ENCODE measurements at regions not wholly inside any gene's neighbourhood (a gene's known extent, or its start where the extent isn't known, plus 50 kb on each side); places are given as distances from the start of the nearest gene placed in this dataset.
"Not testable (repeated sequence)": the region's sequence is repeated elsewhere in the genome, so short reads cannot be mapped to it uniquely, and the experiment has no call there.

DNA sequence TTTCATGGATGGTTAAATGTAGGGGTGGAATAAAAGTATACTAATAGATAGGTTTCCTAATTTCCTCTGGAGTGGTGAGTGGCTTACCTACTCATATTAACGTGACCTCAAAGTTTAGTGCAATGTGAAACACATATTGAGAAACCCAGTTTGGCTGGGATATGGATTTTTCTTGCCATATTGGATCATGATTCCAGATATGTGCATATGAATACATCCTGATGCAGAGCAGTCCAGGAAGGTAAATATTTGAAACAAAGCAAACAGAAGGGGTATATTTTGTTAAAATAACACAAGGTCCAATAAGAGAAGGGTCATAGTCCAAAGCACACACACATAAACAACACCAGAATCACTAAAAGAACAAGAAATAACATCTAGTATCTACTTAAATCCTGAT lies 608.1 kb downstream of the PKHD1 start:
- Histone ChIP-seq H4K20me1 (ENCODE audit: insufficient read depth) (no peaks in the 10 kb centered on the region), H2AFZ (no peak overlapping the region), H3K27me3 (ENCODE audit: insufficient read depth, low read depth) (no peaks in the 10 kb centered on the region), H3K9me2 (ENCODE audit: insufficient read depth) (0 out of 2 replicates have a peak, but pooled peaks cover 4% of the 10 kb centered on the region), H3K27ac (no peak overlapping the region), H3K4me2 (no peak overlapping the region), H3K9me3 (ENCODE audit: insufficient read depth, low read depth) (no peaks in the 10 kb centered on the region), H3K79me2 (ENCODE audit: low read depth) (no peaks in the 10 kb centered on the region), H3K36me3 (ENCODE audit: low read depth) (no peaks in the 10 kb centered on the region), H3K4me1 (replicated peaks; ENCODE audit: insufficient read depth) (no peaks in the 10 kb centered on the region), H3F3A (ENCODE audit: insufficient read depth, low read depth) (no peaks in the 10 kb centered on the region), H3K4me3 (no peak overlapping the region)
- no peak for TF ChIP-seq EZH2 (IDR thresholded peaks at IDR 0.05; ENCODE audit: low read depth)
- TF ChIP-seq, protein P1, sequence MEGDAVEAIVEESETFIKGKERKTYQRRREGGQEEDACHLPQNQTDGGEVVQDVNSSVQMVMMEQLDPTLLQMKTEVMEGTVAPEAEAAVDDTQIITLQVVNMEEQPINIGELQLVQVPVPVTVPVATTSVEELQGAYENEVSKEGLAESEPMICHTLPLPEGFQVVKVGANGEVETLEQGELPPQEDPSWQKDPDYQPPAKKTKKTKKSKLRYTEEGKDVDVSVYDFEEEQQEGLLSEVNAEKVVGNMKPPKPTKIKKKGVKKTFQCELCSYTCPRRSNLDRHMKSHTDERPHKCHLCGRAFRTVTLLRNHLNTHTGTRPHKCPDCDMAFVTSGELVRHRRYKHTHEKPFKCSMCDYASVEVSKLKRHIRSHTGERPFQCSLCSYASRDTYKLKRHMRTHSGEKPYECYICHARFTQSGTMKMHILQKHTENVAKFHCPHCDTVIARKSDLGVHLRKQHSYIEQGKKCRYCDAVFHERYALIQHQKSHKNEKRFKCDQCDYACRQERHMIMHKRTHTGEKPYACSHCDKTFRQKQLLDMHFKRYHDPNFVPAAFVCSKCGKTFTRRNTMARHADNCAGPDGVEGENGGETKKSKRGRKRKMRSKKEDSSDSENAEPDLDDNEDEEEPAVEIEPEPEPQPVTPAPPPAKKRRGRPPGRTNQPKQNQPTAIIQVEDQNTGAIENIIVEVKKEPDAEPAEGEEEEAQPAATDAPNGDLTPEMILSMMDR (conservative IDR thresholded peaks at IDR 0.05) = no peak
- DNase-seq = no peak
- intact Hi-C loops (cut with micrococcal nuclease; ENCODE audit: unreplicated experiment) = no loop called here
- ChIA-PET CTCF (no interaction called here), POLR2A (ENCODE audit: unreplicated experiment) (no interaction called here)
- BruUV-seq (replicated peaks) = no TSS peak

DNA sequence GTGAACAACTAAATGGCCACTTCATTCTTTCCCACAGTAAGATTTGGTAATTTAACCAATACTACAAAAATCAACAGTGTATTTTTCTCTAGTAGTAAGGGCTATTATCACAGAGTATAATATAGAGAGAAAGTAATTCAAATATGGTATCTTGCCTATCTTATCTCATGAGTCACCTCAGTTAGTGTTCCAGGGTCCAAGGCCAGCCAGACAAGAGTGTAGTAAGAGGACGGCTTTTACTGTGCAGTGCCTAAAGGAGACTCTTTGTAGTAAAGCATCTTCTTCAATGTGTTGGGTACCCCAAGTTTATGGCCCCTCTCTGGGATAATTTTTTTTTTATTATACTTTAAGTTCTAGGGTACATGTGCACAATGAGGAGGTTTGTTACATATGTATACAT lies 607.4 kb downstream of the PKHD1 start:
- H3K27me3 ChIP-seq (ENCODE audit: insufficient read depth, low read depth) = no peaks in the 10 kb centered on the region
- CTCF ChIA-PET = no interaction called here
- no peaks in the 10 kb centered on the region for H4K20me1 ChIP-seq (ENCODE audit: insufficient read depth)
- no peaks in the 10 kb centered on the region for H3F3A ChIP-seq (ENCODE audit: insufficient read depth, low read depth)
- H3K36me3 ChIP-seq (ENCODE audit: low read depth) = no peaks in the 10 kb centered on the region
- POLR2A ChIA-PET (ENCODE audit: unreplicated experiment) = no interaction called here
- H3K4me3 ChIP-seq = no peak overlapping the region
- no peaks in the 10 kb centered on the region for H3K9me3 ChIP-seq (ENCODE audit: insufficient read depth, low read depth)
- H3K4me2 ChIP-seq = no peak overlapping the region
- no peaks in the 10 kb centered on the region for H3K4me1 ChIP-seq (replicated peaks; ENCODE audit: insufficient read depth)
- BruUV-seq (replicated peaks) = no TSS peak
- H3K79me2 ChIP-seq (ENCODE audit: low read depth) = no peaks in the 10 kb centered on the region
- no peak overlapping the region for H3K27ac ChIP-seq
- intact Hi-C loops (cut with micrococcal nuclease; ENCODE audit: unreplicated experiment) = no loop called here
- DNase-seq = no peak
- no peak for TF ChIP-seq EZH2 (IDR thresholded peaks at IDR 0.05; ENCODE audit: low read depth)
- TF ChIP-seq, protein P1 (conservative IDR thresholded peaks at IDR 0.05) = no peak
- H3K9me2 ChIP-seq (ENCODE audit: insufficient read depth) = 0 out of 2 replicates have a peak, but pooled peaks cover 4% of the 10 kb centered on the region
- H2AFZ ChIP-seq = no peak overlapping the region

DNA sequence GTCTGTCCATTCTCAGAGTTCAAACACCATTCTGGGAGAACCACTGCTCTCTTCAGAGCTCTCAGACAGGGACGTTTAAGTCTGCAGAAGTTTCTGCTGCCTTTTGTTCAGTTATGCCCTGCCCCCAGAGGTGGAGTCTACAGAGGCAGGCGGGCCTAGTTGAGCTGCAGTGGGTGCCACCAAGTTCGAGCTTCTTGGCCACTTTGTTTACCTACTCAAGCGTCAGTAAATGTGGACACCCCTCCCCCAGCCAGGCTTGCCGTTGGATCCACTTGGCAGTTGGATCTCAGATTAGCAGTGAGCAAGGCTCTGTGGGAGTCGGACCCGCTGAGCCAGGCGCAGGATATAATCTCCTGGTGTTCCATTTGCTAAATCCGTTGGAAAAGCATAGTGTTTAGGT lies 601.5 kb downstream of the PKHD1 start:
- BruUV-seq (replicated peaks); POLR2A ChIA-PET (ENCODE audit: unreplicated experiment); H3K9me2 ChIP-seq (ENCODE audit: insufficient read depth); H3K4me3 ChIP-seq; H3K27me3 ChIP-seq (ENCODE audit: insufficient read depth, low read depth); H3K4me2 ChIP-seq; DNase-seq; H3F3A ChIP-seq (ENCODE audit: insufficient read depth, low read depth); CTCF ChIA-PET; H3K36me3 ChIP-seq (ENCODE audit: low read depth); H3K9me3 ChIP-seq (ENCODE audit: insufficient read depth, low read depth); H4K20me1 ChIP-seq (ENCODE audit: insufficient read depth); H3K27ac ChIP-seq; H3K4me1 ChIP-seq (replicated peaks; ENCODE audit: insufficient read depth); intact Hi-C loops (cut with micrococcal nuclease; ENCODE audit: unreplicated experiment); H3K79me2 ChIP-seq (ENCODE audit: low read depth); H2AFZ ChIP-seq: not testable (repeated sequence)

DNA sequence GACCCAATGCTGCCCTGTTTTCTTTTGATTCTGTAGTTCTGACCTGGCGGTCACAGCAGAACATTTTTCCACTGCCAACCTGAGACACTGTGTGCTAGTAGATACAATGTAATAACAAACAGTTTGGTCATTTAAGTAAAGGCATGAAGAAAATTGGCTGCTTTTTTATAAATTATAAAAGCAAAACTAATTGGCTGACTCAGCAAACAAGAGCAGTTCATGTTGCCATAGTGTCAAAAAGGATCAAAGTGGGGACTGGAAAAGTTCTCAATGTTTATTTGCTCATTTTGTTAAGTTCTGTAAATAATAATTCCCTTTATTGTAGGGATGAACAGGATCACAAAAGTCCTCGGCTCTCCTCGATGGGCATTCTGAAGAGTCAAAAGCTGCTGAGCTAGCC lies 599.5 kb downstream of the PKHD1 start:
- CTCF ChIA-PET = no interaction called here
- no peak for TF ChIP-seq EZH2 (IDR thresholded peaks at IDR 0.05; ENCODE audit: low read depth)
- TF ChIP-seq, protein P1 (conservative IDR thresholded peaks at IDR 0.05) = no peak
- H3K4me3 ChIP-seq = no peak overlapping the region
- POLR2A ChIA-PET (ENCODE audit: unreplicated experiment) = no interaction called here
- no peak for DNase-seq
- H3K9me2 ChIP-seq (ENCODE audit: insufficient read depth) = no peaks in the 10 kb centered on the region
- no peaks in the 10 kb centered on the region for H4K20me1 ChIP-seq (ENCODE audit: insufficient read depth)
- H3K4me1 ChIP-seq (replicated peaks; ENCODE audit: insufficient read depth) = no peaks in the 10 kb centered on the region
- H3F3A ChIP-seq (ENCODE audit: insufficient read depth, low read depth) = no peaks in the 10 kb centered on the region
- H3K36me3 ChIP-seq (ENCODE audit: low read depth) = no peaks in the 10 kb centered on the region
- no peaks in the 10 kb centered on the region for H3K79me2 ChIP-seq (ENCODE audit: low read depth)
- BruUV-seq (replicated peaks) = no TSS peak
- no peaks in the 10 kb centered on the region for H3K27me3 ChIP-seq (ENCODE audit: insufficient read depth, low read depth)
- no peaks in the 10 kb centered on the region for H3K9me3 ChIP-seq (ENCODE audit: insufficient read depth, low read depth)
- no peak overlapping the region for H3K27ac ChIP-seq
- no peak overlapping the region for H3K4me2 ChIP-seq
- intact Hi-C loops (cut with micrococcal nuclease; ENCODE audit: unreplicated experiment) = no loop called here
- no peak overlapping the region for H2AFZ ChIP-seq
